K562 (cell line): ENCODE measurements at regions not wholly inside any gene's neighbourhood (a gene's known extent, or its start where the extent isn't known, plus 50 kb on each side); places are given as distances from the start of the nearest gene placed in this dataset.

Source experiments
- ATAC-seq: fragments of 200-7000 bp; cut with Tn5 transposase; 3 replicates; pipeline ENCODE4 v1.9.1; 2020; ENCODE audit warnings: moderate library complexity
- BruUV-seq: library from RNA; stranded (reverse); fragments of 400-500 nt; replicated peaks from 2 replicates; lab custom pipeline; 2021; lab: Mats Ljungman, UMichigan
- CTCF ChIA-PET: fragments of 300-600 bp; formaldehyde crosslinking; extraction: SDS; loops from one replicate; lab custom pipeline; 2021; ENCODE audit warnings: low intra/inter-chr PET ratio; lab: Yijun Ruan, JAX
- POLR2A ChIA-PET: fragments of 300-600, 350-650 bp; sonication (Branson Sonifier 250); formaldehyde crosslinking; extraction: SDS; loops from one replicate; lab custom pipeline; 2021; ENCODE audit warnings: antibody characterized with exemption, inconsistent platforms; lab: Yijun Ruan, JAX
- DNase-seq, 4 experiments: peaks; one replicate each; pipeline versions ENCODE4 v3.0.0 to v3.0.0-alpha.2; 2011 to 2018; ENCODE audit warnings: low spot score in 3 of 4, mixed read lengths in 3 of 4; ENCODE audit errors: extremely low read depth in 1 of 4
- FAIRE-seq: peaks from 2 replicates; lab custom pipeline; 2011; peaks lifted over from hg19 to GRCh38; lab: Jason Lieb, UNC
- H2AFZ ChIP-seq: 2 replicates; pipeline ENCODE4 v1.6.0; 2011; ENCODE audit warnings: low read depth, low read length, control low read depth, inconsistent platforms
- H3K27ac ChIP-seq: fragments of 200-600 bp; 3 replicates; pipeline ENCODE4 v1.8.0; 2011; ENCODE audit warnings: low read depth, mild to moderate bottlenecking, control low read depth, inconsistent platforms, low read length, moderate library complexity, mixed read lengths; ENCODE audit errors: extremely low read depth
- H3K27me3 ChIP-seq, 2 experiments: fragments of 300-600 bp in 1 of 2; 2 replicates in 1 of 2; 3 replicates in 1 of 2; pipeline versions ENCODE4 v1.6.0 to v1.8.0; 2011; ENCODE audit warnings: inconsistent platforms in 2 of 2, low read length in 2 of 2, mild to moderate bottlenecking in 1 of 2, mixed read lengths in 1 of 2, moderate library complexity in 1 of 2; ENCODE audit not compliant: control insufficient read depth in 2 of 2, insufficient read depth in 2 of 2
- H3K36me3 ChIP-seq: fragments of 300-600 bp; 3 replicates; pipeline ENCODE4 v1.8.0; 2011; ENCODE audit warnings: mild to moderate bottlenecking, low read length, inconsistent platforms; ENCODE audit not compliant: control insufficient read depth, insufficient read depth
- H3K4me1 ChIP-seq, 2 experiments: fragments of 200-600 bp in 1 of 2; replicated peaks in 1 of 2; 2 replicates in 1 of 2; 3 replicates in 1 of 2; pipeline versions ENCODE4 v1.5.1 to v1.8.0; 2011; ENCODE audit warnings: inconsistent platforms in 2 of 2, low read length in 2 of 2, mild to moderate bottlenecking in 1 of 2, mixed read lengths in 1 of 2, moderate library complexity in 1 of 2; ENCODE audit not compliant: control insufficient read depth in 2 of 2, insufficient read depth in 2 of 2
- H3K4me2 ChIP-seq: 2 replicates; pipeline ENCODE4 v1.6.1; 2011; ENCODE audit warnings: low read length, control low read depth, inconsistent platforms, mixed read lengths; ENCODE audit not compliant: insufficient read depth
- H3K4me3 ChIP-seq: fragments of 200-600 bp; sonication (generic), shearing (Covaris generic); 2 replicates; pipeline ENCODE4 v1.5.1; 2016; ENCODE audit warnings: control low read depth, inconsistent platforms
- H3K79me2 ChIP-seq: fragments of 200-600 bp; 3 replicates; pipeline ENCODE4 v1.8.0; 2011; ENCODE audit warnings: low read length, inconsistent platforms; ENCODE audit not compliant: control insufficient read depth, insufficient read depth
- H3K9ac ChIP-seq, 2 experiments: 2 replicates each; pipeline versions ENCODE4 v1.6.0 to v1.6.1; 2011; ENCODE audit warnings: low read depth in 2 of 2, low read length in 2 of 2, control low read depth in 1 of 2, inconsistent platforms in 1 of 2, mild to moderate bottlenecking in 1 of 2, mixed read lengths in 1 of 2; ENCODE audit not compliant: insufficient read depth in 1 of 2
- H3K9me1 ChIP-seq: one replicate; pipeline ENCODE4 v1.6.0; 2011; ENCODE audit warnings: inconsistent platforms, mild to moderate bottlenecking, low read length, moderate library complexity; ENCODE audit not compliant: control insufficient read depth, insufficient read depth
- H3K9me3 ChIP-seq: replicated peaks from 2 replicates; pipeline ENCODE4 v1.5.1; 2011; ENCODE audit warnings: low read depth, low read length, inconsistent platforms; ENCODE audit not compliant: control insufficient read depth, insufficient read depth
- H4K20me1 ChIP-seq: replicated peaks from 2 replicates; pipeline ENCODE4 v1.6.1; 2011; ENCODE audit warnings: low read length, inconsistent platforms, mixed read lengths; ENCODE audit not compliant: control insufficient read depth, insufficient read depth
- DMBX1 ChIP-seq: fragments of 250-450 bp; sonication (Bioruptor Pico); IDR thresholded peaks from 2 replicates; pipeline ENCODE4 v1.8.0; 2022; ENCODE audit warnings: inconsistent platforms, mild to moderate bottlenecking, moderate library complexity, borderline replicate concordance
- E2F8 ChIP-seq: fragments of 450-650 bp; IDR thresholded peaks from 2 replicates; pipeline ENCODE4 v1.7.1; 2018; ENCODE audit warnings: mild to moderate bottlenecking, low read depth; ENCODE audit not compliant: partially characterized antibody
- PCBP2 ChIP-seq: fragments of 200-400 bp; formaldehyde crosslinking; IDR thresholded peaks from 2 replicates; pipeline ENCODE4 v1.6.1; 2018; ENCODE audit warnings: low read length, low read depth, mild to moderate bottlenecking, moderate library complexity; ENCODE audit not compliant: poor library complexity, severe bottlenecking
- PTTG1 ChIP-seq: fragments of 450-650 bp; IDR thresholded peaks from 2 replicates; pipeline ENCODE4 v1.6.1; 2016; ENCODE audit warnings: low read depth, mild to moderate bottlenecking, missing genetic modification characterization, missing compliant biosample characterization
- SETDB1 ChIP-seq: IDR thresholded peaks from one replicate; pipeline ENCODE4 v1.6.1; 2012; ENCODE audit warnings: low read length, control low read depth, inconsistent platforms
- SIX5 ChIP-seq, 2 experiments: IDR thresholded peaks; 2 replicates each; pipeline ENCODE4 v1.6.1; 2011; ENCODE audit warnings: low read length in 2 of 2, borderline replicate concordance in 1 of 2, low read depth in 1 of 2, mild to moderate bottlenecking in 1 of 2, moderate library complexity in 1 of 2; ENCODE audit not compliant: insufficient read depth in 1 of 2
- TEAD2 ChIP-seq: fragments of 450-650 bp; IDR thresholded peaks from 2 replicates; pipeline ENCODE4 v1.6.1; 2016; ENCODE audit warnings: missing genetic modification characterization, control low read depth, missing compliant biosample characterization
- ZNF143 ChIP-seq: sonication (generic); formaldehyde crosslinking; IDR thresholded peaks from 2 replicates; pipeline ENCODE4 v1.9.0; 2022; ENCODE audit warnings: mild to moderate bottlenecking, missing genetic modification reagents
- ZNF239 ChIP-seq: fragments of 250-450 bp; sonication (Bioruptor Pico); IDR thresholded peaks from 2 replicates; pipeline ENCODE4 v1.4.0; 2020; ENCODE audit warnings: mild to moderate bottlenecking
- ZNF274 ChIP-seq: IDR thresholded peaks from 2 replicates; pipeline ENCODE4 v1.6.1; 2011; ENCODE audit warnings: low read depth, mild to moderate bottlenecking, low read length, moderate library complexity, borderline replicate concordance
- ZNF507 ChIP-seq: conservative IDR thresholded peaks from 2 replicates; pipeline ENCODE4 v1.6.1; 2017; ENCODE audit warnings: missing genetic modification characterization, missing compliant biosample characterization
- ZNF57 ChIP-seq: fragments of 450-650 bp; formaldehyde crosslinking; IDR thresholded peaks from 2 replicates; pipeline ENCODE4 v1.4.0; 2020; ENCODE audit warnings: mild to moderate bottlenecking, moderate library complexity
- WGBS: fragments of 100-300 bp; shearing (Covaris generic); methylation state at CpG from one replicate; pipeline ENCODE4 v1.1.6; 2016; ENCODE audit warnings: low coverage, mixed read lengths; ENCODE audit not compliant: insufficient coverage; ENCODE audit errors: missing lambda C conversion rate; 5-methylcytosine and 5-hydroxymethylcytosine counted together
- in situ Hi-C: fragments of 300-500 bp; cut with MboI; formaldehyde crosslinking; loops from 4 replicates; pipeline ENCODE4 v1.15.0; 2018; ENCODE audit warnings: inconsistent platforms, mixed read lengths
- intact Hi-C: fragments of 100-400 bp; cut with micrococcal nuclease; formaldehyde crosslinking; loops from 2 replicates; pipeline ENCODE4 v1.14.2; 2022
- TF ChIP-seq, protein P1 (sequence below), 2 experiments: fragments of 450-650 bp in 1 of 2; sonication (generic) in 1 of 2; formaldehyde crosslinking in 1 of 2; IDR thresholded peaks in 1 of 2; conservative IDR thresholded peaks in 1 of 2; 2 replicates each; pipeline versions ENCODE4 v1.6.1 to v1.8.1; 2016 to 2023; ENCODE audit warnings: mild to moderate bottlenecking in 2 of 2, moderate library complexity in 2 of 2, inconsistent platforms in 1 of 2, missing genetic modification reagents in 1 of 2

DNA sequence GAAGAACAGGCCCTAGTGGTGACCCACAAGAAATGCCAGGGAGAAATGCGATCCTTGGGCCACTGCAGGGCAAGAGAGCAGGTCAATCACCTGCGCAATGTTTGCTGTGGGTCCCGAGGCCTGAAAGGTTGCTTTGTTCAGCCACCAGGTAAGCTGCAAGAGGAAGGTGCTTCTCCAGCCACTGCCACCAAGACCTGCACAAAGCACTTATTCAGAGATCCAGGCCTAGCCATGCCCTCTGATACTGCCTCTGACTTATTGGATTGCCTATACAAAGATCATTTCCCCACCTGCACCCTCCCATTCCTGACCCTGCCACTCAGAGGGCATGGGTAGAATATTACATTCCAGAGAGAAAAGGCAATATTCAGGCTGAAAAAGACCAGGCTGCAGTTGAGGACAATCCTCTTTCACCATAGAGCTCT lies 349.4 kb upstream of the NFIA start (continued):
- TF ChIP-seq E2F8 (no peak), TEAD2 (tag) (no peak), SETDB1 (no peak), PTTG1 (tag) (no peak), ZNF239 (CRISPR knock-in tag) (no peak), DMBX1 (CRISPR knock-in tag) (no peak), ZNF507 (tag) (no peak), PCBP2 (no peak)

DNA sequence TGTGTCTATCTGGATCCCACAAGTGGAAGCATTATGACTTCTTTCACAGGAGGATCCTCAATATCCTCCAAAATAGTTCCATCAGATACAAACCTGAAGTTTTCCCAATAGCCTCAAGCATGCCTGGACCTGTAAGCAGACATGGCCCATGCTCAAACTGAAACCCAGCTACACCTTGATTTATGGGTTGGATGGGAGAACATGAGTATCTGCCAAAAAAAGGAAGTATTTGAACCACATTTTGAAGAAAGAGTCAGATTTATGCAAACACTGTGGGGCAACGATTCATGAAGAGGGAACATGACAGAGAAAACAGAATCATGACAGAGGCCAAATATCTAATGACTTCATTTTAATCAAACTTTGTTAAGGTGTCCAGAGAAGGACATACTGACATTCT lies 351.0 kb upstream of the NFIA start:
- H4K20me1 ChIP-seq: no peaks in the 10 kb centered on the region
- H3K9me1 ChIP-seq: no peaks in the 10 kb centered on the region
- no peak overlapping the region for H3K9ac ChIP-seq
- H3K79me2 ChIP-seq: no peaks in the 10 kb centered on the region
- WGBS: 0% methylated on average over 1 of the region's 1 CpG
- no peaks in the 10 kb centered on the region for H3K27me3 ChIP-seq
- no peaks in the 10 kb centered on the region for H3K4me1 ChIP-seq
- no peak overlapping the region for H2AFZ ChIP-seq
- CTCF ChIA-PET: no interaction called here
- no peaks in the 10 kb centered on the region for H3K9me3 ChIP-seq
- no peak for DNase-seq
- H3K27ac ChIP-seq: no peak overlapping the region
- POLR2A ChIA-PET: no interaction called here
- no peak for ATAC-seq
- BruUV-seq: no TSS peak
- H3K4me3 ChIP-seq: no peak overlapping the region
- no peak for FAIRE-seq
- no peaks in the 10 kb centered on the region for H3K36me3 ChIP-seq
- H3K4me2 ChIP-seq: no peak overlapping the region
- in situ Hi-C loops (no loop called here), intact Hi-C loops (no loop called here)
- TF ChIP-seq ZNF57 (CRISPR knock-in tag) (no peak), ZNF274 (no peak), SIX5 (IDR thresholded peaks at IDR 0.05; ENCODE audit: borderline replicate concordance in 1 of 2, insufficient read depth in 1 of 2, low read depth in 1 of 2, low read length in 2 of 2) (no peak), ZNF143 (no peak)
- TF ChIP-seq, protein P1, sequence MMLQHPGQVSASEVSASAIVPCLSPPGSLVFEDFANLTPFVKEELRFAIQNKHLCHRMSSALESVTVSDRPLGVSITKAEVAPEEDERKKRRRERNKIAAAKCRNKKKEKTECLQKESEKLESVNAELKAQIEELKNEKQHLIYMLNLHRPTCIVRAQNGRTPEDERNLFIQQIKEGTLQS (IDR thresholded peaks at IDR 0.05): no peak
- TF ChIP-seq, protein P1 (CRISPR knock-in tag; conservative IDR thresholded peaks at IDR 0.05): no peak
